ENCODE measurements at regions not wholly inside any gene's neighbourhood (a gene's known extent, or its start where the extent isn't known, plus 50 kb on each side); places are given as distances from the start of the nearest gene placed in this dataset.

DNA sequence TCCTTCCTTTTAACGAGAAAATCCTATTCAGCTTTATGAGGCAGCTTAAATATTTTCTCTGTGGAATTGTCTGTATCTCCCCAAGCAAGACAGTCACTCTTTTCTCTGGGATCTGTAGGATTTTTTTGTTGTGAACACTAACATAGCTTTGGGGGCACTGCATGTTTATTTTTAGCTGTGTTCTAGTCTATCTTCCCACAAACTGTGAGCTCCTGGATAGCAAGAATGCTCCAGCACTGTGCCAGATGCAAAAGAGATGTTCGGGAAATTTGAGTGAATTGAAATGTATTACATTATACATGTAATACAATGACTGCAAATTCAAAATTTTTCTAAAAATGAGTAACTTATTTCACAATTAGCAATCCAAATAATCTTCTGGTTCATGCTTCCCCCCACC is 282.2 kb downstream of the PLPP3 start:
- no peak for DNase-seq (ENCODE audit: extremely low spot score)
- TF ChIP-seq, protein P1, sequence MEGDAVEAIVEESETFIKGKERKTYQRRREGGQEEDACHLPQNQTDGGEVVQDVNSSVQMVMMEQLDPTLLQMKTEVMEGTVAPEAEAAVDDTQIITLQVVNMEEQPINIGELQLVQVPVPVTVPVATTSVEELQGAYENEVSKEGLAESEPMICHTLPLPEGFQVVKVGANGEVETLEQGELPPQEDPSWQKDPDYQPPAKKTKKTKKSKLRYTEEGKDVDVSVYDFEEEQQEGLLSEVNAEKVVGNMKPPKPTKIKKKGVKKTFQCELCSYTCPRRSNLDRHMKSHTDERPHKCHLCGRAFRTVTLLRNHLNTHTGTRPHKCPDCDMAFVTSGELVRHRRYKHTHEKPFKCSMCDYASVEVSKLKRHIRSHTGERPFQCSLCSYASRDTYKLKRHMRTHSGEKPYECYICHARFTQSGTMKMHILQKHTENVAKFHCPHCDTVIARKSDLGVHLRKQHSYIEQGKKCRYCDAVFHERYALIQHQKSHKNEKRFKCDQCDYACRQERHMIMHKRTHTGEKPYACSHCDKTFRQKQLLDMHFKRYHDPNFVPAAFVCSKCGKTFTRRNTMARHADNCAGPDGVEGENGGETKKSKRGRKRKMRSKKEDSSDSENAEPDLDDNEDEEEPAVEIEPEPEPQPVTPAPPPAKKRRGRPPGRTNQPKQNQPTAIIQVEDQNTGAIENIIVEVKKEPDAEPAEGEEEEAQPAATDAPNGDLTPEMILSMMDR (IDR thresholded peaks at IDR 0.05; ENCODE audit: control extremely low read depth, extremely low read depth, low read depth, missing control alignments), result no peak
- ChIA-PET POLR2A (no interaction called here), CTCF (no interaction called here)

DNA sequence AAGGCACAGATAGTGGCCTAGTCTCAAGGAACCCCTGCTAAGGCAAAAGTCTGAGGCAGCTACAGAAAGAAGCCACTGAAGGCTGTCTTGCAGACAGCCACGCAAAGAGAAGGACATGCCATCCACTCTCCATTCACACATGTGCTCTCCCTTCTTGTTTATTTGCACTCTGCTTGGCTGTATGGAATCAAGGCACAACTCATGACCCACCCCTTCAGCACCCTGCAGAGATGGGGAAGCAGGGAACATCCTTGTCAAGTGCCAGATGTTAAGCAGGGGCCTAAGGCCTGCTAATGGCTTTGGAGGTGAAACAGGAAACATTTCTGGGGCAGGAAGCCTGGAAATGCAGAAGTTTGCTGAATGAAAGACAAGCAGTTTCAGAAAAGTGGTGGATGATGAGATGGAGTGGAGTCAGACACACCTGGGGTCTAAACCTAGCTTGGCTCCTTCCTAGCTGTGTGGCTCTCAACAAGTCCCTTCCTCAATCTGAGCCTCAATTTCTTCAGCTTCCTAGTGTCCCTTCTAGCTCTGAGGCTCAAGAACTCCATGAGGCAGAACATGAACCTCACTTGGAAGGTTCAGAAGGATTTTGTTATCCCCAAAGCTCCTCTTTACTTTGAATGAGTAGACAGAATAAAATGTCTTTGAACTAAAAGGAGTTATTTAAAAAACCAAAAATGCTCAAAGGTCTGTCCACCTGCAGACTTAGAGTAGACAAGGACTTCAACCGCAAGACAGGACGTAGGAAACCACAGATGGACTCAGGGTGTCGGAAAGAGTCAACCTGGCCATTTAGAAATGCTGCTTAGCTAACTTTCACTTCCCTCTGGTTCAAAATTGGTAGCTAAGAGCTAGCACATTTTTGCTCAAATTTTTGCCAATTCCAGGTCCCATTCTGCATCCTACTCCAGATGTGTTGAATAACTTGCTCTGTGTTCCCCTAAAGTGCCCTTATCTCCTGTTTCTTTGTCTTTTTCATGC is 283.1 kb downstream of the PLPP3 start:
- DNase-seq (ENCODE audit: extremely low spot score), result no peak
- ChIA-PET CTCF (interaction anchor here (1.8 kb wide), 1 partner anchor 17 kb away, joined by 5 read pairs; no protein-coding TSS in a partner anchor), POLR2A (no interaction called here)
- TF ChIP-seq, protein P1 (IDR thresholded peaks at IDR 0.05; ENCODE audit: control extremely low read depth, extremely low read depth, low read depth, missing control alignments), result no peak

DNA sequence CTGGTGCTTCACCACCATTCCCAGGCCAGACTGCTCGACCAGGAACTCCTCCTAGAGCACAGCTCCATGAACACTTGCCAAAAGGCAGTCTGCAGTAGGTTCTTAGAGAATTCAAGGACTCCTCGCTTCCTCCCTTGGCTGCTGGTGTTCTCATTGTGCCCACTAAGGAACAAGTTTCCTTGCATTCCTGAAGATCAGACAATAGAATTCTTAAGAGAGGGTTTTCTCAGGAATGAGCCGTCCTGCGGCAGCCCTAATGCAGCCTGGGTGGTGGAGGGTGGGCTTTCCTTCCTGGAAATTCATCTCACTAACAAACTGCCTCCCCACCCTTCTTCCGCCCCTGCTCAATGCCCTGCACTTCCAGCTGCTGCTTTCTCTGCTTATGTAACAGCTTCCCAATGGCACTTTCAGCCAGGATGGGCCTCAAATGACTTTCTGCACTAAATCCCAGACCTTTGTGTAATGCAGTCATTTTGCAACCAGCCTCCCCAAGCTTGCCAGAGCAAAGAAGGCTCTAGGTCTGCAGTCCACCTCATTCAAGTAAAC is 287.9 kb downstream of the PLPP3 start:
- POLR2A ChIA-PET, result no interaction called here
- DNase-seq (ENCODE audit: extremely low spot score), result no peak
- TF ChIP-seq, protein P1 (IDR thresholded peaks at IDR 0.05; ENCODE audit: control extremely low read depth, extremely low read depth, low read depth, missing control alignments), result no peak
- CTCF ChIA-PET, result interaction anchor here (1.1 kb wide), 1 partner anchor 28 kb away, joined by 3 read pairs; no protein-coding TSS in a partner anchor

DNA sequence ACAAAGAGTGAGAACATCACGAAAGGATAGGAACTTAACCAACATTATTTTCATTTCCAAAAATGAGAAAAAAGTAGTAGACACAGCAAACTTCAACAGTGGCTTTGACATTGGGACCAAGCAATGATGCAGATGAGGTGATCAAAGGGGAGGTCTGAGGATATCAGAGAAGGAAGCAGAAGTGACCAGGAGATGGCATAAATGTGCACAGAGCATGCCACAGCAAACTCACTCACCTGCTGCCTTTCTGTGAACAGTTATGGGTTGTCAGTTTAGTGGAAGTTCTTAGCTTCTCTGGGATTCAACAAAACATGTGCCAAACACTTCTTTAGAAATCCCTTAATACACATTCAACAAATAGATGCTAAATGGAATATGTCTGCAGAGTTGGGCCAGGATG is 290.1 kb downstream of the PLPP3 start:
- DNase-seq (ENCODE audit: extremely low spot score), result no peak
- ChIA-PET POLR2A (no interaction called here), CTCF (no interaction called here)
- TF ChIP-seq, protein P1 (IDR thresholded peaks at IDR 0.05; ENCODE audit: control extremely low read depth, extremely low read depth, low read depth, missing control alignments), result no peak

DNA sequence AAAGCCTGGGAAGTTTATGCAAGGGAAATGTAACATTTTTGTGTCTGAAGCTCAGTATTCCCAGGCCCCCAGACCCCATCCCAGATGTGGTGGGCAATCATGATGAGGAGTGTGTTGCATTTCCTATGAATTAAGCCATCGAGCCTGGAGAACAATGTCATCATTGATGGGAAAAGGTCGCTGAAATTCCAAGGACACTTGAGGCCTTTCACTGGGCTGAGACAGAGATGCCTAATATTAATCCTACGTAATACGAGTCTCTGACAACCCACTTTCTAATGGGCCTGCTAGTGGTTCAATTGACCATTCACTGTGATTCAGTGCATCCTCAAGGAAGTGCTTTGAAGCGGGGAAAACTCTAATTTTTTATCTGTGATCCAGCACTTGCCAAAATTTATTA is 291.6 kb downstream of the PLPP3 start:
- ChIA-PET POLR2A (no interaction called here), CTCF (interaction anchor here (1.8 kb wide), 1 partner anchor 11 kb away, joined by 5 read pairs; no protein-coding TSS in a partner anchor)
- TF ChIP-seq, protein P1 (IDR thresholded peaks at IDR 0.05; ENCODE audit: control extremely low read depth, extremely low read depth, low read depth, missing control alignments), result no peak
- DNase-seq (ENCODE audit: extremely low spot score), result no peak

DNA sequence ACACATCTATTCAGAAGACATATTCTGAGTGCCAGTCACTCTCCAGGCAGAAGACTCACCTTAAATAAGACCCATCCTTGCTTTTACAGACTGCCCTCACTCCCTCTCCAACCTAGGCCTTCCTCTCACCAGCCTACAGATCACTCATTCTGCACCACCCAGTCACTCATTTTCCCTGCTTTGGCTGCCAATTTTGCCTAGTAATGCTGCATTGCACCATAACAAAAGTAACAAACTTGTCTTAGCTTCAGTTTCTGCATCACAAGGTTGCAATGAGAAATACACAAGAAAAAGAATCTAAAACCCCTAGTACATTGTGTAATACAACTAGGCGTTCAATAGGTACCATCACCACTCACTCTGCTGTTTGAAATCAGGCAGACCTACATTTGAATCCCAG is 292.4 kb downstream of the PLPP3 start:
- no peak for DNase-seq (ENCODE audit: extremely low spot score)
- TF ChIP-seq, protein P1 (IDR thresholded peaks at IDR 0.05; ENCODE audit: control extremely low read depth, extremely low read depth, low read depth, missing control alignments), result no peak
- POLR2A ChIA-PET, result no interaction called here
- CTCF ChIA-PET, result interaction anchor here (1.8 kb wide), 1 partner anchor 10 kb away, joined by 5 read pairs; no protein-coding TSS in a partner anchor

Measured in GM10248 (cell line).